GM23338 (cell line): ENCODE measurements at regions not wholly inside any gene's neighbourhood (a gene's known extent, or its start where the extent isn't known, plus 50 kb on each side); places are given as distances from the start of the nearest gene placed in this dataset.

Source experiments
- ATAC-seq: fragments of 200-7000 bp; cut with Tn5 transposase; 3 replicates; pipeline ENCODE4 v1.9.1; 2020
- DNase-seq: peaks from one replicate; pipeline ENCODE4 v3.0.0-alpha.2; 2015; ENCODE audit warnings: low spot score
- H2AFZ ChIP-seq: fragments of 200-600 bp; sonication (generic); 2 replicates; pipeline ENCODE4 v1.8.0; 2016; ENCODE audit warnings: antibody characterized with exemption, mild to moderate bottlenecking, moderate library complexity
- H3F3A ChIP-seq: fragments of 200-600 bp; sonication (generic); replicated peaks from 2 replicates; pipeline ENCODE4 v1.8.0; 2017; ENCODE audit warnings: antibody characterized with exemption, mixed run types, low read depth
- H3K27ac ChIP-seq: fragments of 200-600 bp; sonication (generic); 2 replicates; pipeline ENCODE4 v1.6.1; 2016; ENCODE audit warnings: low read depth
- H3K27me3 ChIP-seq: fragments of 200-600 bp; sonication (generic); 2 replicates; pipeline ENCODE4 v1.8.0; 2016; ENCODE audit warnings: mild to moderate bottlenecking, mixed run types, moderate library complexity; ENCODE audit not compliant: insufficient read depth
- H3K36me3 ChIP-seq: fragments of 200-600 bp; sonication (generic); 2 replicates; pipeline ENCODE4 v1.8.0; 2016; ENCODE audit warnings: mild to moderate bottlenecking; ENCODE audit not compliant: insufficient read depth
- H3K4me1 ChIP-seq: fragments of 200-600 bp; sonication (generic); 2 replicates; pipeline ENCODE4 v1.8.0; 2016; ENCODE audit warnings: mild to moderate bottlenecking, moderate library complexity; ENCODE audit not compliant: insufficient read depth
- H3K4me2 ChIP-seq: fragments of 200-600 bp; sonication (generic); 2 replicates; pipeline ENCODE4 v1.7.1; 2017; ENCODE audit warnings: mixed run types
- H3K4me3 ChIP-seq: fragments of 200-600 bp; sonication (generic); 2 replicates; pipeline ENCODE4 v1.6.1; 2016; ENCODE audit warnings: mixed run types
- H3K79me2 ChIP-seq: fragments of 200-600 bp; sonication (generic); replicated peaks from 2 replicates; pipeline ENCODE4 v1.8.0; 2017; ENCODE audit warnings: mild to moderate bottlenecking; ENCODE audit not compliant: insufficient read depth
- H3K9me2 ChIP-seq: fragments of 200-600 bp; sonication (generic); 2 replicates; pipeline ENCODE4 v1.8.0; 2017; ENCODE audit not compliant: insufficient read depth
- H4K20me1 ChIP-seq: fragments of 200-600 bp; sonication (generic); replicated peaks from 2 replicates; pipeline ENCODE4 v1.8.0; 2017; ENCODE audit warnings: mild to moderate bottlenecking; ENCODE audit not compliant: insufficient read depth
- H3K27ac Mint-ChIP-seq: 2 replicates; pipeline ENCODE4 v1.8.0; 2020; ENCODE audit warnings: inconsistent platforms, mild to moderate bottlenecking, moderate library complexity, mixed read lengths
- H3K27me3 Mint-ChIP-seq: 3 replicates; pipeline ENCODE4 v1.8.0; 2022; ENCODE audit warnings: low read depth, mild to moderate bottlenecking, moderate library complexity, mixed read lengths, inconsistent platforms; ENCODE audit not compliant: insufficient read depth, poor library complexity
- H3K36me3 Mint-ChIP-seq: 3 replicates; pipeline ENCODE4 v1.8.0; 2021; ENCODE audit warnings: low read depth, mild to moderate bottlenecking, inconsistent platforms, moderate library complexity, mixed read lengths
- H3K4me1 Mint-ChIP-seq: 3 replicates; pipeline ENCODE4 v1.8.0; 2020; ENCODE audit warnings: mild to moderate bottlenecking, inconsistent platforms, mixed read lengths
- H3K4me3 Mint-ChIP-seq: 3 replicates; pipeline ENCODE4 v1.8.0; 2021; ENCODE audit warnings: moderate library complexity, mild to moderate bottlenecking, inconsistent platforms, mixed read lengths
- H3K9me3 Mint-ChIP-seq: 3 replicates; pipeline ENCODE4 v1.8.0; 2020; ENCODE audit warnings: moderate library complexity, mild to moderate bottlenecking, inconsistent platforms, mixed read lengths
- CREB1 ChIP-seq: fragments of 250-450 bp; sonication (Bioruptor Pico); IDR thresholded peaks from 2 replicates; pipeline ENCODE4 v1.5.0; 2020; ENCODE audit warnings: low read depth, mild to moderate bottlenecking, moderate library complexity
- CTCF ChIP-seq, 2 experiments: fragments of 200-600 bp in 1 of 2; sonication (generic) in 1 of 2; conservative IDR thresholded peaks; 2 replicates each; pipeline versions ENCODE4 v1.5.1 to v1.6.1; 2016 to 2017; ENCODE audit warnings: antibody characterized with exemption in 2 of 2, low read depth in 2 of 2, mild to moderate bottlenecking in 2 of 2, moderate library complexity in 1 of 2
- ETS1 ChIP-seq: IDR thresholded peaks from 2 replicates; pipeline ENCODE4 v1.6.1; 2016; ENCODE audit warnings: antibody characterized with exemption
- EZH2 ChIP-seq: fragments of 200-600 bp; sonication (generic); IDR thresholded peaks from one replicate; pipeline ENCODE4 v1.8.0; 2017; ENCODE audit warnings: antibody characterized with exemption, mild to moderate bottlenecking, low read depth; ENCODE audit not compliant: unreplicated experiment
- EZH2phosphoT487 ChIP-seq: fragments of 200-600 bp; sonication (generic); IDR thresholded peaks from one replicate; pipeline ENCODE4 v1.8.1; 2018; ENCODE audit warnings: antibody characterized with exemption; ENCODE audit not compliant: unreplicated experiment
- JUNB ChIP-seq: IDR thresholded peaks from one replicate; pipeline ENCODE4 v1.6.1; 2016; ENCODE audit warnings: antibody characterized with exemption; ENCODE audit not compliant: unreplicated experiment
- NANOG ChIP-seq: IDR thresholded peaks from 2 replicates; pipeline ENCODE4 v1.6.1; 2016; ENCODE audit warnings: antibody characterized with exemption, borderline replicate concordance
- POLR2AphosphoS5 ChIP-seq: IDR thresholded peaks from 2 replicates; pipeline ENCODE4 v1.6.1; 2016; ENCODE audit warnings: antibody characterized with exemption, low read depth
- REST ChIP-seq: IDR thresholded peaks from one replicate; pipeline ENCODE4 v1.6.1; 2018; ENCODE audit warnings: antibody characterized with exemption; ENCODE audit not compliant: unreplicated experiment
- STAT1 ChIP-seq: IDR thresholded peaks from one replicate; pipeline ENCODE4 v1.6.1; 2016; ENCODE audit warnings: antibody characterized with exemption; ENCODE audit not compliant: unreplicated experiment
- ZNF114 ChIP-seq: fragments of 250-450 bp; sonication (Bioruptor Pico); IDR thresholded peaks from 2 replicates; pipeline ENCODE4 v1.5.0; 2020; ENCODE audit warnings: mild to moderate bottlenecking, moderate library complexity
- ZNF331 ChIP-seq: fragments of 250-450 bp; sonication (Bioruptor Pico); IDR thresholded peaks from 2 replicates; pipeline ENCODE4 v1.5.0; 2020; ENCODE audit warnings: low read depth, mild to moderate bottlenecking, moderate library complexity
- ZNF462 ChIP-seq: fragments of 250-450 bp; sonication (Bioruptor Pico); IDR thresholded peaks from 2 replicates; pipeline ENCODE4 v1.5.0; 2020; ENCODE audit warnings: mild to moderate bottlenecking, moderate library complexity

- Mint-ChIP-seq H3K4me1 (peaks cover 20% of the 10 kb centered on the region), H3K27me3 (peaks cover 7% of the 10 kb centered on the region), H3K36me3 (peaks cover 15% of the 10 kb centered on the region; the same call in 2 of the 3 replicates), H3K27ac (no peak overlapping the region), H3K4me3 (no peak overlapping the region), H3K9me3 (peaks cover 3% of the 10 kb centered on the region; the same call in 1 of the 3 replicates)
- Histone ChIP-seq H3K27me3 (no peaks in the 10 kb centered on the region), H2AFZ (0 out of 2 replicates have a peak overlapping the region, but pooled peaks have one; percentile 74), H3K4me2 (no peak overlapping the region), H3K9me2 (peaks cover 21% of the 10 kb centered on the region; the same call in 1 of the 2 replicates), H3F3A (no peaks in the 10 kb centered on the region), H3K36me3 (no peaks in the 10 kb centered on the region), H3K4me3 (no peak overlapping the region), H3K79me2 (no peaks in the 10 kb centered on the region), H3K4me1 (peaks cover 8% of the 10 kb centered on the region), H4K20me1 (no peaks in the 10 kb centered on the region), H3K27ac (no peak overlapping the region)
- TF ChIP-seq ZNF331 (no peak), REST (no peak), POLR2AphosphoS5 (no peak), ETS1 (no peak), NANOG (no peak), STAT1 (no peak), CTCF (conservative IDR thresholded peaks at IDR 0.05; ENCODE audit: low read depth in 2 of 2) (no peak), CREB1 (CRISPR knock-in tag) (no peak), EZH2 (no peak), ZNF462 (CRISPR knock-in tag) (no peak), EZH2phosphoT487 (no peak), ZNF114 (CRISPR knock-in tag) (no peak), JUNB (no peak)
- ATAC-seq (no peak), DNase-seq (no peak)
Observed at GRCh38 chr9:20286969-20287368, 335.3 kb downstream of the MLLT3 start.
